Activated CD4-positive, alpha-beta T cell treated with anti-CD3 and anti-CD28 coated beads for 36 hours (primary cell): ENCODE measurements at regions not wholly inside any gene's neighbourhood (a gene's known extent, or its start where the extent isn't known, plus 50 kb on each side); places are given as distances from the start of the nearest gene placed in this dataset.

Source experiments
- ATAC-seq: fragments of 200-7000 bp; cut with Tn5 transposase; one replicate; pipeline ENCODE4 v1.10.0; 2021; ENCODE audit warnings: mild to moderate bottlenecking, moderate library complexity
- CTCF ChIA-PET: fragments of 350-600 bp; sonication (Branson Sonifier 250); formaldehyde crosslinking; loops from one replicate; lab custom pipeline; 2021; ENCODE audit warnings: antibody characterized with exemption; lab: Charles Lee
- POLR2A ChIA-PET: fragments of 350-600 bp; sonication (Branson Sonifier 250); formaldehyde crosslinking; loops from one replicate; lab custom pipeline; 2021; ENCODE audit warnings: antibody characterized with exemption, inconsistent platforms; lab: Charles Lee
- DNase-seq: peaks from one replicate; pipeline ENCODE4 v3.0.0-alpha.2; 2020
- H3K27ac Mint-ChIP-seq: one replicate; pipeline ENCODE4 v1.8.0; 2021; ENCODE audit warnings: mixed read lengths
- H3K27me3 Mint-ChIP-seq: one replicate; pipeline ENCODE4 v1.8.0; 2021; ENCODE audit warnings: mixed read lengths
- H3K36me3 Mint-ChIP-seq: one replicate; pipeline ENCODE4 v1.8.0; 2021; ENCODE audit warnings: low read depth, mixed read lengths
- H3K4me1 Mint-ChIP-seq: one replicate; pipeline ENCODE4 v1.8.0; 2021; ENCODE audit warnings: mixed read lengths
- H3K4me3 Mint-ChIP-seq: one replicate; pipeline ENCODE4 v1.8.0; 2021; ENCODE audit warnings: mild to moderate bottlenecking, moderate library complexity, mixed read lengths
- H3K9me3 Mint-ChIP-seq: one replicate; pipeline ENCODE4 v1.8.0; 2021; ENCODE audit warnings: low read depth, mixed read lengths
- intact Hi-C, 2 experiments: fragments of 100-400 bp; cut with DNase I in 1 of 2; cut with micrococcal nuclease in 1 of 2; formaldehyde crosslinking; loops; one replicate each; pipeline versions ENCODE4 v1.14.2 to v1.15.1; 2022 to 2024; cut with DNase I, micrococcal nuclease

DNA sequence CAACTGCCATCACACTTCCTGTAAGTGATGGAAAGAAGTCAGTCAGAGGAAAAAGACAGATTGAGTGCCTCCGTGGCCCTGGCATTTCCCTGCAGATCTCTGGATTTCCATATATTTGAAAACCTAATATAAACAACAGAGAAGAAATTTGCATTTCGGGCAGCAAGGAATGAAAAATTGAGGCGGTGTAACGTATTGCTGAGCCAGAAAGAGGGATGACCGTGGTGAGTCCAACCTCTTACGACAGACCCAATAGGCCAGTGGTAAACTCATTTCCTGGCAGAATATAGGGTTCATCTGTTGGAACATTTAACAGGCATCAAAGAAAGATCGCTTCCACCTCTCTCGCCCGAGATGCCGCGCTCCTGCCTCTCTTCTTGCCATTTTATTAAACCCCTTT, 336.5 kb downstream of the MIAT start:
- intact Hi-C loops, result no loop called here
- DNase-seq (no peak), ATAC-seq (no peak)
- ChIA-PET CTCF (no interaction called here), POLR2A (no interaction called here)
- H3K4me1 Mint-ChIP-seq, result no peaks in the 10 kb centered on the region
- H3K27ac Mint-ChIP-seq, result no peak overlapping the region
- no peaks in the 10 kb centered on the region for H3K36me3 Mint-ChIP-seq
- no peaks in the 10 kb centered on the region for H3K27me3 Mint-ChIP-seq
- H3K4me3 Mint-ChIP-seq, result no peak overlapping the region
- no peaks in the 10 kb centered on the region for H3K9me3 Mint-ChIP-seq

DNA sequence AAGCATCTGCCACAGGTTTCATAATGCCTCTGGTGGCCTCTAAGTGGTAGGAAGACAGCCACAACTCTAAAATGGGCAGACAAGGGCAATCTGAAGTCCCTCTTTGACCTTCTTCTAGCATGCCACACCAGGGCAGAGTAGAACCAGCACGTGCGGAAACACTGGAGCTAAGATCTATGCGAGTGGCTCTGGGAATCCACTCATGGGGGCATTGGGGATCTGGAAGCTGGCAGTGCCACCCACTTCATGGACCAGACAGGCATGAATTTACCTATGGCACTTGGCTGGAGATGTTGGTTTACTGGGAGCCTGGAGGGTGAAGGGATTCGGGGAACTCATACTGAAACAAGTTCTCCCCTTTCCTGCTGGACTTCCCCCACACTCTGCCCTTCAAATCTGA, 337.4 kb downstream of the MIAT start:
- no peak overlapping the region for H3K4me3 Mint-ChIP-seq
- ATAC-seq (no peak), DNase-seq (no peak)
- POLR2A ChIA-PET, result no interaction called here
- intact Hi-C loops, result no loop called here
- no peaks in the 10 kb centered on the region for H3K36me3 Mint-ChIP-seq
- H3K27me3 Mint-ChIP-seq, result no peaks in the 10 kb centered on the region
- no peak overlapping the region for H3K27ac Mint-ChIP-seq
- no peaks in the 10 kb centered on the region for H3K9me3 Mint-ChIP-seq
- H3K4me1 Mint-ChIP-seq, result no peaks in the 10 kb centered on the region
- CTCF ChIA-PET, result no interaction called here

DNA sequence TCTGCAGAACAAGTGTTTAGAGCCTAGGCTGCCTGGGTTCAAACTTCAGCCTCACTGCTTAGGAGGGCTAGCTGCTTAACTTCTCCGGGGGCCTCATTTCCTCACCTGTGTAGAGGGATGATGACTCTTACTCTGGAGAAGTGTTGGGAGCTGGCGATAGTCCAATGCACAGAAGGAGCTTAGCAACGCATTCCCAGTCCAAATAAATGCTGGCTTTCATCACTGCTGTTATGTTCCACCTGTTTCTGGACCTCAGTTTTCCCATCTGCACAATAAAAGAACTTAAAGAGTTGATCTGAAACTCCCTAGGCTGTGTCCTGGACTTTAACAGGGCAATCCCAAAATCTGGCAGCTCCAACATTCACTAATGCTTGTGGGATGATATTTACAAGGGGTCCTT, 337.8 kb downstream of the MIAT start:
- intact Hi-C loops, result no loop called here
- Mint-ChIP-seq H3K4me1 (no peaks in the 10 kb centered on the region), H3K36me3 (no peaks in the 10 kb centered on the region), H3K27ac (no peak overlapping the region), H3K4me3 (no peak overlapping the region), H3K9me3 (no peaks in the 10 kb centered on the region), H3K27me3 (no peaks in the 10 kb centered on the region)
- CTCF ChIA-PET, result no interaction called here
- DNase-seq (no peak), ATAC-seq (no peak)
- POLR2A ChIA-PET, result no interaction called here

DNA sequence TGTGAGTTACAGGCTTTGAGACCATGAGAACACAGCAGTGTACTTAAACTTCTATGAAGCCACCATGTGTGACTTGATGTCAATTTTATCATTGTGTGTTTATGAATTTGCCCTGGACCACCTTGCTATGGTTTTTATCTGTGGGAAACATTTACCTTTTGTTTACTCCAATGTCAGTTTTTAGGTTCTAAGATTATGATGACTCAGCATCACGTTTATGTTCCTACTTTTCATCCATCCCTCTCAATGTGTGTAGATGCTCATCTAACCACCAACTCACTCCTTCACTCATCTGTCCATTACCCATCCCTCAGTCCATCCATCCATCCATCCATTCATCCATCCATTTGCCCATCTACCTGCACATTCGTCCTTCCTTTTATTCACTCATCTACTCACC, 338.8 kb downstream of the MIAT start:
- Mint-ChIP-seq H3K36me3 (no peaks in the 10 kb centered on the region), H3K4me1 (no peaks in the 10 kb centered on the region), H3K27me3 (no peaks in the 10 kb centered on the region), H3K9me3 (no peaks in the 10 kb centered on the region), H3K4me3 (no peak overlapping the region), H3K27ac (no peak overlapping the region)
- intact Hi-C loops, result no loop called here
- ChIA-PET CTCF (no interaction called here), POLR2A (no interaction called here)
- DNase-seq, result no peak
- ATAC-seq, result no peak

DNA sequence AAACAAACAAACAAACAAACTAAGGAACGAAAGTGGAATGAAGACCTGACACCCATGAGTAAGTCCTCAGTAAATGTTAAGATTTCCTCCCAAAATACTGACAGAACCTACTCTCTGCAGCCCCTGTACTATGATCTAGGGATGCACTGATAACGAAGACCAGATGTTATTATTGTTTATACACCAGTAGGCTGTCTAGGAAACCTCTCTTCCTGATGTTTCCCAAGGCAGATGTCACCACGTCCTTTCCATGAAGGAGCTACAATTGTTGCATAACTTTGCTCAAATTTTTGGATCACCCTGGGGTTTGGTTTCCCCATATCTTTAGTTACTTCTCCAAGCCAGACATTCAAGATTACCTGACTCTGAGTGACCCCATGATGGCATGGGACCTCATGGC, 340.7 kb downstream of the MIAT start:
- Mint-ChIP-seq H3K27me3 (no peaks in the 10 kb centered on the region), H3K4me1 (no peaks in the 10 kb centered on the region), H3K9me3 (no peaks in the 10 kb centered on the region), H3K36me3 (no peaks in the 10 kb centered on the region), H3K4me3 (no peak overlapping the region), H3K27ac (no peak overlapping the region)
- ATAC-seq, result no peak
- ChIA-PET POLR2A (no interaction called here), CTCF (no interaction called here)
- intact Hi-C loops, result no loop called here
- no peak for DNase-seq

DNA sequence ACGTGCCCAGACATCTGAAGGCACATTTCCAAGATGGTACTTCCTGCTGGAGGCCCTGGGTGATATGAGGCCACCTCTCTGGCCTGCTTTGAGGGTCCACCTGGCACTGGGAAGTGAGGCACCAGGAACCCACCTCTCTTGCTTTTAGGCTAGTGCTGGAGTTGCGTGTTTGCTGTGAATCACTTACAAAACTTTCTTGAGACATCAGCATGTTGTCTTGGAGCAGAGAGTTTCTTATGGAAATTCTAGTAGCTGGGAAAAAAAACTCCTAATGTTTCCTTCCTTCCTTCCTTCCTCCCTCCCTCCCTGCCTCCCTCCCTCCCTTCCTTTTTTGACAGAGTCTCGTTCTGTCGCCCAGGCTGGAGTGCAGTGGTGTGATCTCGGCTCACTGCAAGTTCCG, 341.3 kb downstream of the MIAT start:
- Mint-ChIP-seq H3K27me3 (no peaks in the 10 kb centered on the region), H3K36me3 (no peaks in the 10 kb centered on the region), H3K4me1 (no peaks in the 10 kb centered on the region), H3K9me3 (no peaks in the 10 kb centered on the region), H3K27ac (no peak overlapping the region), H3K4me3 (no peak overlapping the region)
- POLR2A ChIA-PET, result no interaction called here
- ATAC-seq (no peak), DNase-seq (no peak)
- CTCF ChIA-PET, result no interaction called here
- intact Hi-C loops, result no loop called here

DNA sequence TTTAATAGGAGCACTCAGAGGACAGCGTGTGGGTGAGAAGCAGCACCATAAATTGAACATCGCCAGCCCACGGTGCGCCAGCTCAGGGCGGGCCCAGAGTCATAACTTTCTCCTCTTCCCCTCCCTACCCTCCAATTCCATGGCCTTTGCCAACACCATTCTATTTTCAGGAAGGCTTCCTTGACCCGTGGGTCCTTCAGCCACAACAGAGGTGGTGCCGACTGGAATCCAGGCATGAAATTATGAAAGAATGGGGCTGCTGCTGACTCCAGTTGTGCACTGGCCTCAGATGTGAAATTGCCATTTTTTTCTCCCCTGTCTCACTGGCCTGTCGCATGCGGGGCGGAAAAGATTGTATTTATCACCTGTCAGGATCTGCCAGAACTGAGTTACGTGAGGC, 345.9 kb downstream of the MIAT start:
- DNase-seq (no peak), ATAC-seq (no peak)
- Mint-ChIP-seq H3K9me3 (no peaks in the 10 kb centered on the region), H3K4me1 (no peaks in the 10 kb centered on the region), H3K4me3 (no peak overlapping the region), H3K36me3 (no peaks in the 10 kb centered on the region), H3K27me3 (no peaks in the 10 kb centered on the region), H3K27ac (no peak overlapping the region)
- CTCF ChIA-PET, result interaction anchor here (0.6 to 0.7 kb wide), 2 partner anchors 81 to 442 kb away, joined by 3 read pairs; no protein-coding TSS in a partner anchor
- intact Hi-C loops, result no loop called here
- POLR2A ChIA-PET, result no interaction called here

DNA sequence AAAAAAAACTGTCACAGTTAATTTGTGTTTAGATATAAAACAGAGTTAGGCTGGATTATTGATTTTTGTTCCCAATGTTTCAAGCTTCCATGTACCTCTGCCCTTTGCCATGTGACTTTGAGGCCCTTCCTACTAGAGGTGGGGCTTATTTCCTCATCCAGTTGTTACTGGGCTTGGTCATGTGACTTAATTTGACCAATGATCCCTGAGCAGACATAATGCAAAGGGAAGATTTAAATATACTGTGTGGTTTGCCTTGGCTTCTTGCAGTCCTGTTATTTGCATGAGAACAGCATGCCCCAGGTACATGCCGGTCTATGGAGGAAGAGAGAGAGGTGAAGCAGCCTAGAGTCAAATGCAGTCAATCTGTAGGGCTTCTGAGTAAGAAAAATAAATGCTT, 347.0 kb downstream of the MIAT start:
- H3K4me1 Mint-ChIP-seq, result no peaks in the 10 kb centered on the region
- ChIA-PET POLR2A (interaction anchor here (0.7 kb wide), 1 partner anchor 81 kb away, joined by 3 read pairs; no protein-coding TSS in a partner anchor), CTCF (no interaction called here)
- no peaks in the 10 kb centered on the region for H3K27me3 Mint-ChIP-seq
- DNase-seq (no peak), ATAC-seq (no peak)
- intact Hi-C loops, result no loop called here
- H3K4me3 Mint-ChIP-seq, result no peak overlapping the region
- no peak overlapping the region for H3K27ac Mint-ChIP-seq
- no peaks in the 10 kb centered on the region for H3K36me3 Mint-ChIP-seq
- H3K9me3 Mint-ChIP-seq, result no peaks in the 10 kb centered on the region

DNA sequence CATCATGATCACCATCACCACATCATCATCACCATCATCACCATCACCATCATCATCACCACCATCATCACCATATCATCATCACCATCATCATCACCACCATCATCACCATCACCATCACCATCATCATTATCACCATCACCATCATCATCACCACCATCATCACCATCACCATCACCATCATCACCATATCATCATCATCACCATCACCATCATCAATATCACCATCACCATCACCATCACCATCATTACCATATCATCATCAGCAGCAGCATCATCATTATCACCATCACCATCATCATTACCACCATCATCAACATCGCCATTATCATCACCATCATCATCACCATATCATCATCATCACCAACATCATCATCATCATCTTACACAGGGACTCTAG, 351.1 kb downstream of the MIAT start:
- Mint-ChIP-seq H3K36me3 (no peaks in the 10 kb centered on the region), H3K27ac (no peak overlapping the region), H3K27me3 (peaks cover 4% of the 10 kb centered on the region), H3K4me3 (no peak overlapping the region), H3K4me1 (no peaks in the 10 kb centered on the region), H3K9me3 (no peaks in the 10 kb centered on the region)
- no peak for DNase-seq
- POLR2A ChIA-PET, result no interaction called here
- intact Hi-C loops, result no loop called here
- no peak for ATAC-seq
- CTCF ChIA-PET, result no interaction called here

DNA sequence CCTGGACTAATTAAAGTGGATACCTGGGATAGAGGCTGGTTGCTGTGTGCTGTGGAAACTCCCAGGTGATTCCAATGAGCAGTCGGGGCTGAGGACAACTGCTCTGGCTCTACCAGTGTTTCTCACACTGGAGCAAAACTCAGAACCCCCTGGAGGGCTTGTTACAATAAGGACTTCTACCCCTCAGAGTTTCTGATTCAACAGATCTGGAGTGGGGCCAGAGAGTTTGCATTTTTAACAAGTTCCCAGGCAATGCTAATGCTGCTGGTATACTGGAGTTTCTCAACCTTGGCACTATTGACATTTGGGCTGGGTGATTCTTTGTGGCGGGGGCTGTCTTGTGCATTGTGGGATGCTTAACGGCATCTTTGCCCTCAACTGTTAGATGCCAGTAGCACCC, 353.7 kb downstream of the MIAT start:
- peaks cover 4% of the 10 kb centered on the region for H3K27me3 Mint-ChIP-seq
- ChIA-PET POLR2A (no interaction called here), CTCF (no interaction called here)
- no peak overlapping the region for H3K4me3 Mint-ChIP-seq
- no peak for ATAC-seq
- DNase-seq, result no peak
- no peaks in the 10 kb centered on the region for H3K9me3 Mint-ChIP-seq
- H3K4me1 Mint-ChIP-seq, result no peaks in the 10 kb centered on the region
- no peak overlapping the region for H3K27ac Mint-ChIP-seq
- H3K36me3 Mint-ChIP-seq, result no peaks in the 10 kb centered on the region
- intact Hi-C loops, result no loop called here

DNA sequence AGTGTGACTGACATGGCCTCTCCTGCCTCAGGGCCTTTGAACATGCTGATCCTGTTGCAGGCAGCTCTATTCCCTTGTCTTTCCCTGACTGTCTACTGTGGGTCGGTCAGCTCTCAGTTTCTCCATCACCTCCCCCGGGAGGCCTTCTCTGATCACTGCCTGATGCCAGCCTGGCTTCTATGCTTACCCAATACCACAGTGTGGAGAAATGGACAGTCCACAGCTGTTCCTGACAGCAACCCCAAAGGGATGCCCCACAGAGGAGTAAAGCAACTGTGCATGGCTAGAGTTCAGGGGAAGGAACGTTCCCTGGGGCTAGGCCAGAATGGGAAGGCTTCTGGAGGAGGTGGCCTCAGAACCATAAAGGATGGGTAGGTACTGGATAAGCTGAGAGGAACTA, 354.3 kb downstream of the MIAT start:
- POLR2A ChIA-PET, result no interaction called here
- no peaks in the 10 kb centered on the region for H3K36me3 Mint-ChIP-seq
- CTCF ChIA-PET, result no interaction called here
- H3K9me3 Mint-ChIP-seq, result no peaks in the 10 kb centered on the region
- H3K4me1 Mint-ChIP-seq, result no peaks in the 10 kb centered on the region
- no peak overlapping the region for H3K4me3 Mint-ChIP-seq
- no peak overlapping the region for H3K27ac Mint-ChIP-seq
- no peak for DNase-seq
- no peak for ATAC-seq
- intact Hi-C loops, result no loop called here
- H3K27me3 Mint-ChIP-seq, result peaks cover 4% of the 10 kb centered on the region

DNA sequence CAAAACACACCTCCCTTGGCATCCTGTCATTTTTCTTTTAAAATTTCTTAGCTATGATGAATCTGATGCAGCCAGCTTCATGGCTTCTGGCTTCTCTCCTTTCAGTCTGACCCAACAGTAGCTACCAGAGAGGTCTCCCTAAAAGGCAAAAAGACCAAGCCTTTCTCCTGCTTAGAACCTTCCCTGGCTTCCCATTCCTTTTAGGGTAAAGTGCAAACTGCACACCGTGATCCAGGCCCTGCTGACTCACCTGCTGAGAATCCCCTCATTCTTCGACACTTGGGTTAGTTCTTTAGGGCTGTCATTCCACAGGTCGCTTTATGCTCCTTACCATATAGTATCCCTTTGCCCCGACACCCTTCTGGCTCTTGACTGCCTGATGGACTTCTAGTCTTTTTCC, 362.4 kb downstream of the MIAT start:
- Mint-ChIP-seq H3K27ac (no peak overlapping the region), H3K4me1 (no peaks in the 10 kb centered on the region), H3K27me3 (peaks cover 18% of the 10 kb centered on the region), H3K9me3 (no peaks in the 10 kb centered on the region), H3K36me3 (no peaks in the 10 kb centered on the region), H3K4me3 (no peak overlapping the region)
- intact Hi-C loops, result no loop called here
- DNase-seq, result no peak
- ChIA-PET POLR2A (no interaction called here), CTCF (no interaction called here)
- ATAC-seq, result no peak

DNA sequence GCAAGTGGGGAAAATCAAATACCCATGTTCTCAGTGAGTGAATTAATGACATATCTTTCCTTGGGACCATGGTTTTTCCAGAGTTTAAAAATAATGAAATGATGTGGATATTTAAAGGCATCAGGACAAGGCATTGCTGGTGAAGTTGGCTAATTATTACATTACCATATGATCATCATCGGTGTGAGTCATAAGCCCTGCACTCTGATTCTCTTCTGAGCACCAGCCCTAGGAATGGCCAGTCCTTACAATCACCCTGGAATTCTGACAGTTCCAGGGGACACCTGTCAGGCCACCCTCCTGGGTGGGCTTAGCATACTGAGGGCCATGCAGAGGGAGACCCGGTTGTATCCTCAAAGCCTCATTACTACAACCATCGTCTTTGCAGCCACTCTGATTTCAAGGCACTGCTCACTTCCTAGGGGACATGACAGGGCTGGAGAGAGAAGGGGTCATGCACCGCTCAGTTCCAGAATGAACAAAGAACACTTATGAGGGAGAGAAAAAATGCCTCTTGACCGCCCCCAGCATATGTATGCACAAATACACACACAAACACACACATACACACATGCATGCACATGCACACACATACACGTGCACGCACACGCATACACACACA, 365.0 kb downstream of the MIAT start:
- Mint-ChIP-seq H3K36me3 (no peaks in the 10 kb centered on the region), H3K4me3 (no peak overlapping the region), H3K27me3 (peaks cover 18% of the 10 kb centered on the region), H3K27ac (no peak overlapping the region), H3K9me3 (no peaks in the 10 kb centered on the region), H3K4me1 (no peaks in the 10 kb centered on the region)
- ChIA-PET POLR2A (no interaction called here), CTCF (no interaction called here)
- ATAC-seq (no peak), DNase-seq (no peak)
- intact Hi-C loops, result no loop called here
